ENCODE measurements at regions not wholly inside any gene's neighbourhood (a gene's known extent, or its start where the extent isn't known, plus 50 kb on each side); places are given as distances from the start of the nearest gene placed in this dataset.

- no peak for TF ChIP-seq POLR2AphosphoS5 (IDR thresholded peaks at IDR 0.05)
- no peak for TF ChIP-seq CTCF (IDR thresholded peaks at IDR 0.05)
- no peak for TF ChIP-seq EP300 (IDR thresholded peaks at IDR 0.05)
- TF ChIP-seq POLR2A (IDR thresholded peaks at IDR 0.05) = no peak
These were observed 79.5 kb downstream of the PCDH18 start for GRCh38 chr4:137452799-137453198.

Data from stomach (tissue), 4 donors.